Kidney (tissue), 13 donors: ENCODE measurements at regions not wholly inside any gene's neighbourhood (a gene's known extent, or its start where the extent isn't known, plus 50 kb on each side); places are given as distances from the start of the nearest gene placed in this dataset.
"Not testable (repeated sequence)": the region's sequence is repeated elsewhere in the genome, so short reads cannot be mapped to it uniquely, and the experiment has no call there.

Experiments
- DNase-seq, 5 donors: peaks; one replicate each; pipeline ENCODE4 v3.0.0-alpha.2; 2013 to 2020
- FAIRE-seq: peaks from 2 replicates; lab custom pipeline; 2012; peaks lifted over from hg19 to GRCh38; lab: Jason Lieb, UNC
- H3K27ac ChIP-seq, 2 donors: one replicate each; pipeline ENCODE4 v1.7.0; 2013; ENCODE audit warnings: low read depth in 2 of 2, low read length in 2 of 2, inconsistent platforms in 1 of 2
- H3K27me3 ChIP-seq: one replicate; pipeline ENCODE4 v1.7.1; 2013; ENCODE audit warnings: low read length, inconsistent platforms; ENCODE audit not compliant: control insufficient read depth, insufficient read depth
- H3K36me3 ChIP-seq, 3 donors: one replicate each; pipeline versions ENCODE4 v1.7.0 to v1.7.1; 2013; ENCODE audit warnings: low read length in 3 of 3, control low read depth in 1 of 3, inconsistent platforms in 1 of 3; ENCODE audit not compliant: insufficient read depth in 3 of 3, control insufficient read depth in 2 of 3
- H3K4me1 ChIP-seq, 3 donors: one replicate each; pipeline versions ENCODE4 v1.7.0 to v1.7.1; 2013; ENCODE audit warnings: low read length in 3 of 3, inconsistent platforms in 1 of 3, low read depth in 1 of 3; ENCODE audit not compliant: control insufficient read depth in 2 of 3, insufficient read depth in 2 of 3
- H3K4me3 ChIP-seq, 3 donors: one replicate each; pipeline versions ENCODE4 v1.7.0 to v1.8.1; 2013; ENCODE audit warnings: low read length in 3 of 3, control low read depth in 1 of 3, inconsistent platforms in 1 of 3
- H3K9ac ChIP-seq, 3 donors: one replicate each; pipeline versions ENCODE4 v1.7.0 to v1.7.1; 2013; ENCODE audit warnings: low read length in 3 of 3, control low read depth in 1 of 3, inconsistent platforms in 1 of 3
- H3K9me3 ChIP-seq, 3 donors: one replicate each; pipeline versions ENCODE4 v1.7.0 to v1.7.1; 2013; ENCODE audit warnings: low read length in 3 of 3, control low read depth in 1 of 3, inconsistent platforms in 1 of 3; ENCODE audit not compliant: control insufficient read depth in 2 of 3, insufficient read depth in 1 of 3
- intact Hi-C: fragments of 100-400 bp; cut with DNase I; formaldehyde crosslinking; loops from one replicate; pipeline ENCODE4 v1.11.1; 2022
- TF ChIP-seq, protein P1 (sequence below): IDR thresholded peaks from 3 replicates; pipeline ENCODE4 v1.5.1; 2012; ENCODE audit warnings: mild to moderate bottlenecking, moderate library complexity, borderline replicate concordance; ENCODE audit not compliant: insufficient read depth; ENCODE audit errors: extremely low read depth
- donor health status: control.
- donor health status: control.
- donor health status: control.
- donor health status: control.
- donor health status: control.
- donor health status: DM: yes; HTN: yes; CAD: no.
- donor health status: Normal renal cell carcinoma (clear cell type).

DNA sequence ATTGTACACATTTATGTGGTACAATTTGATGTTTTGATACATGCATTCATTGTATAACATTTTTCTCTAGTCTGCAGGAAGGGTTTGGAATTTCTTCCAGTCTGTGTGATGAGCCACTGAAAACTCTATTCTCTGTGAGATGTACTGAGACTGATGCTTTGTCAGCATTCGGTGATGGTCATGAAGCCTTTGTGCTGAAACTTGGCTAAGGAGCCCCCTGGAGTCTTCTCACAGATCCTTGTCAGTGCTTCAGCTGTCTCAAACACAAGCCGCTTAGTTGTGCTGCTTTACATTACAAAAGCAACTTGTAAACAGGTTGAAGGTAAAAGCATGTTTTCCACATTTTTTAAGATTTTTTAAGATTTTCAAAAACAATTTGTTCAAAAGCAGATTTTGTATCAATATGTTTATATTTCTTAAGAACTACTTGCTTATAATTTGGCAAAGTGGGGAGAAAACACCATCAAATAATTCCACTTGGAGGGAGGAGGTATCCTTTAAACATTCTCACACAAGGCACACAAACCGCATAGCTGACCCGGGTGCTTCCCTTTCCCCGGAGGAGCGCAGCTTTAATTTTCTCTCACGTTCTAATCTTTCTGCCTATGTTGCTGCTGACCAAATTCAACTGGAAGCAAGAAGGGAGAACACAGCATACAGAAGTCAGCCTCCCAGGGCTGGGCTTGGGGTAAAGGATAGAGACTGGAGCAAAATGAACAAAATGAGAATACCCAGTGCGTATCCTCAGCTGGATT, 249.8 kb upstream of the VSTM2A start:
- no peak for FAIRE-seq
- no peaks in the 10 kb centered on the region for H3K9me3 ChIP-seq
- H3K4me1 ChIP-seq, result no peaks in the 10 kb centered on the region
- no peak overlapping the region for H3K27ac ChIP-seq
- no peaks in the 10 kb centered on the region for H3K27me3 ChIP-seq
- DNase-seq, result peak in 1 of 5 donors; percentile 12
- no peaks in the 10 kb centered on the region for H3K36me3 ChIP-seq
- intact Hi-C loops, result no loop called here
- no peak overlapping the region for H3K9ac ChIP-seq
- H3K4me3 ChIP-seq, result no peak overlapping the region
- TF ChIP-seq, protein P1, sequence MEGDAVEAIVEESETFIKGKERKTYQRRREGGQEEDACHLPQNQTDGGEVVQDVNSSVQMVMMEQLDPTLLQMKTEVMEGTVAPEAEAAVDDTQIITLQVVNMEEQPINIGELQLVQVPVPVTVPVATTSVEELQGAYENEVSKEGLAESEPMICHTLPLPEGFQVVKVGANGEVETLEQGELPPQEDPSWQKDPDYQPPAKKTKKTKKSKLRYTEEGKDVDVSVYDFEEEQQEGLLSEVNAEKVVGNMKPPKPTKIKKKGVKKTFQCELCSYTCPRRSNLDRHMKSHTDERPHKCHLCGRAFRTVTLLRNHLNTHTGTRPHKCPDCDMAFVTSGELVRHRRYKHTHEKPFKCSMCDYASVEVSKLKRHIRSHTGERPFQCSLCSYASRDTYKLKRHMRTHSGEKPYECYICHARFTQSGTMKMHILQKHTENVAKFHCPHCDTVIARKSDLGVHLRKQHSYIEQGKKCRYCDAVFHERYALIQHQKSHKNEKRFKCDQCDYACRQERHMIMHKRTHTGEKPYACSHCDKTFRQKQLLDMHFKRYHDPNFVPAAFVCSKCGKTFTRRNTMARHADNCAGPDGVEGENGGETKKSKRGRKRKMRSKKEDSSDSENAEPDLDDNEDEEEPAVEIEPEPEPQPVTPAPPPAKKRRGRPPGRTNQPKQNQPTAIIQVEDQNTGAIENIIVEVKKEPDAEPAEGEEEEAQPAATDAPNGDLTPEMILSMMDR, result no peak

DNA sequence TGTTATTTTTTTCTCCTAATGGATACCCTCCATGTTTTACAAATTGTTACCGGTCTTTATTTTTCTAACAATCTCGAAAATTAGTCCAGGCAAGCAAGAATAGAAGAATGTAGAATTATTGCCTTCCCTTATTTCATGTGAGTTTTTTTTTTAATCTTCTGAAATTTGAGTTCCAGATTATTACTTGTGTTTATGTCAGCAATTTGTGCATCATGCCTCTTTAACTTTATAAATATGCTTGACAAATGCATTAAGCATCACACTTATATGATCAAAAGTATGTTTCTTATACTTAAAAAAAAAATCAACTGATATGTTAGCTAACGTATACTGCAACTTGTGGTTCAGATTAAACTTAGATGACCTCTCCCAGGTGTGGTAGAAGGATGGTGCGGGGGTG, 242.7 kb upstream of the VSTM2A start:
- Histone ChIP-seq H3K9ac (no peak overlapping the region), H3K4me1 (no peaks in the 10 kb centered on the region), H3K9me3 (no peaks in the 10 kb centered on the region), H3K36me3 (no peaks in the 10 kb centered on the region), H3K27ac (no peak overlapping the region), H3K27me3 (no peaks in the 10 kb centered on the region), H3K4me3 (no peak overlapping the region)
- no peak for DNase-seq
- TF ChIP-seq, protein P1, result no peak
- intact Hi-C loops, result no loop called here
- no peak for FAIRE-seq

DNA sequence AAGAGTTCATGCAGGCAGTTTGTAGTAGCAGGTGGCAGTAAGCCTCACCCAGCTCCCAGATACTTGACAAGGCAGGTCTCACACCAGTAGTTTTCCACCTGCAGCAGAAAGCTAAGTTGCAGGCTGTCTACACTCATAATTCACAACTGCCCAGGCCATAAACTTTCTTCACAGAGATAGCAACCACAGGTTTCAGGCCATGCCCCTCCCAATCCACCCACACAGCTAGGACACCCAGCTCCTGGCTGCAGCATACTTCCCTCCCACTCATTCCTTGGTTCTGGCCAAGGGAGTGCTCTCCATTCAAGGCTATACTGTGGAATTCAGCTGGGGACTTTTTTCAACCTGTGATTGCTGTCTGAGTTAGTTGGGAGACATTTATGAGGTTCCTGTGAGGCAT, 226.2 kb upstream of the VSTM2A start:
- H3K4me1 ChIP-seq, intact Hi-C loops, DNase-seq, H3K9ac ChIP-seq, H3K9me3 ChIP-seq, H3K27me3 ChIP-seq, H3K36me3 ChIP-seq, H3K27ac ChIP-seq, FAIRE-seq, H3K4me3 ChIP-seq: not testable (repeated sequence)

DNA sequence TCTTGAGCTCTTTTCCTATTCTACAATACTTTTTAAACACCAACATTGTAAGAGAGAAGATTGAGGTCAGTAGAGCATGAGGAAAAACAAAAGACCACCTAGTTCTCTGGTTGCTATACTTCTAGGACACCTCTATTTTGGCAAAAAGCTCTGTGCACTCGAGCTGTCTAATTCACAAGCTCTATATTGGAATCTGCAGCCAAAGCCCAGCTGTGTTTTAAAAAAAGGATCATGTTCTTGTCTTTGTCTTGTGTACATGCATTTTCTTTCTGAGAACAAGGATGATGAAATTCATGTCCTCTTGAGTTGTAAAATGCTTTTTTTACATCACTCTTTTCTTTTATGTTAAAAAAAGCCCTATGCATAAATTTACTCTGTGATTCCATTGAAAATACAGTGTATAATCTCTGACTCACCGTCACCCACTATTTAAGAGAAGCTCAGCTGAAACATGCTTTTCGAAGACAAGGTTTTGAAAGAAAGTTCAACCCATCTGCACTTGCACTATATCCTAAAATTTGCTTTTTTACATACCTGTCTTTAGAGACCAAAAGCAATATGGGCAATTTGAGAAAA, 215.5 kb upstream of the VSTM2A start:
- no peak overlapping the region for H3K9ac ChIP-seq
- intact Hi-C loops, result no loop called here

More for the DNA sequence above, 215.5 kb upstream of the VSTM2A start:
- no peak for FAIRE-seq
- Histone ChIP-seq H3K4me1 (no peaks in the 10 kb centered on the region), H3K4me3 (no peak overlapping the region), H3K36me3 (no peaks in the 10 kb centered on the region), H3K27ac (no peak overlapping the region), H3K27me3 (no peaks in the 10 kb centered on the region), H3K9me3 (no peaks in the 10 kb centered on the region)
- no peak for DNase-seq
- TF ChIP-seq, protein P1, result no peak
